ENCODE measurements at regions not wholly inside any gene's neighbourhood (a gene's known extent, or its start where the extent isn't known, plus 50 kb on each side); places are given as distances from the start of the nearest gene placed in this dataset.

DNA sequence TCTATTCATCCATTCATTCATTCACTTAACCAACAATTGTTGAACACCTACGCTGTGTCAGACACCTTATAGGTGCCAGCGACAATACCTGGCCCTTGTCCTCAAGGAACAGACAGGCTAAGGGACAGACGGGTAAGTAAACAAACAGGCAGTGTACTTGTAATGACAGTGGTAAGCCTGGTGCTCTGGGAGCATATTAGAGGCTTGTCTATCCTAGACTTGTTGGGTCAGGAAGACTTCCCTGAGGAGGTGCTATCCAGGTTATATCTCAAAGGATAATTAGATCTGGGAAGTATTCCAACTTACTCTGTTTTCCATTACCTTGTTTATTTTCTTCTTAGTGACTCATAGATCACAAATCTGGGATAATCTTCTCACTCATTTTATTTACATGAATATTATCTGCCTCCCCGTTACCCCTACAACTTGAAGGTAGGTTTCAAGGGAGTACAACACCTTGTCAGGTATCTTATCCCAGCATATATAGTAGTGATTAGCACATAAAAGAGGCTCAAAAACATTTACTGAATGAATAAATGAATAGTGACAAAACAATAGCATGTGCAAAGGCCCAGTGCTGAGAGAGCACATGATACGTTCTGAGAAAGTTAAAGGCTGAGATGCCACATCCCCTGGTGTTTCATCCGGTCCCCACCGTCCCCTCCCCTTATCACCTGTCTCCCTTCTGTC is 75.3 kb upstream of the NCAM1 start:
- Mint-ChIP-seq H3K36me3 (ENCODE audit: low read depth) (no peaks in the 10 kb centered on the region), H3K4me3 (no peak overlapping the region), H3K27me3 (ENCODE audit: low read depth, poor library complexity) (peaks cover 8% of the 10 kb centered on the region), H3K9me3 (no peaks in the 10 kb centered on the region), H3K4me1 (peaks cover 15% of the 10 kb centered on the region), H3K27ac (peak overlapping the region; percentile 27)
- no peak for DNase-seq
- TF ChIP-seq, protein P1, sequence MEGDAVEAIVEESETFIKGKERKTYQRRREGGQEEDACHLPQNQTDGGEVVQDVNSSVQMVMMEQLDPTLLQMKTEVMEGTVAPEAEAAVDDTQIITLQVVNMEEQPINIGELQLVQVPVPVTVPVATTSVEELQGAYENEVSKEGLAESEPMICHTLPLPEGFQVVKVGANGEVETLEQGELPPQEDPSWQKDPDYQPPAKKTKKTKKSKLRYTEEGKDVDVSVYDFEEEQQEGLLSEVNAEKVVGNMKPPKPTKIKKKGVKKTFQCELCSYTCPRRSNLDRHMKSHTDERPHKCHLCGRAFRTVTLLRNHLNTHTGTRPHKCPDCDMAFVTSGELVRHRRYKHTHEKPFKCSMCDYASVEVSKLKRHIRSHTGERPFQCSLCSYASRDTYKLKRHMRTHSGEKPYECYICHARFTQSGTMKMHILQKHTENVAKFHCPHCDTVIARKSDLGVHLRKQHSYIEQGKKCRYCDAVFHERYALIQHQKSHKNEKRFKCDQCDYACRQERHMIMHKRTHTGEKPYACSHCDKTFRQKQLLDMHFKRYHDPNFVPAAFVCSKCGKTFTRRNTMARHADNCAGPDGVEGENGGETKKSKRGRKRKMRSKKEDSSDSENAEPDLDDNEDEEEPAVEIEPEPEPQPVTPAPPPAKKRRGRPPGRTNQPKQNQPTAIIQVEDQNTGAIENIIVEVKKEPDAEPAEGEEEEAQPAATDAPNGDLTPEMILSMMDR (IDR thresholded peaks at IDR 0.05): no peak

DNA sequence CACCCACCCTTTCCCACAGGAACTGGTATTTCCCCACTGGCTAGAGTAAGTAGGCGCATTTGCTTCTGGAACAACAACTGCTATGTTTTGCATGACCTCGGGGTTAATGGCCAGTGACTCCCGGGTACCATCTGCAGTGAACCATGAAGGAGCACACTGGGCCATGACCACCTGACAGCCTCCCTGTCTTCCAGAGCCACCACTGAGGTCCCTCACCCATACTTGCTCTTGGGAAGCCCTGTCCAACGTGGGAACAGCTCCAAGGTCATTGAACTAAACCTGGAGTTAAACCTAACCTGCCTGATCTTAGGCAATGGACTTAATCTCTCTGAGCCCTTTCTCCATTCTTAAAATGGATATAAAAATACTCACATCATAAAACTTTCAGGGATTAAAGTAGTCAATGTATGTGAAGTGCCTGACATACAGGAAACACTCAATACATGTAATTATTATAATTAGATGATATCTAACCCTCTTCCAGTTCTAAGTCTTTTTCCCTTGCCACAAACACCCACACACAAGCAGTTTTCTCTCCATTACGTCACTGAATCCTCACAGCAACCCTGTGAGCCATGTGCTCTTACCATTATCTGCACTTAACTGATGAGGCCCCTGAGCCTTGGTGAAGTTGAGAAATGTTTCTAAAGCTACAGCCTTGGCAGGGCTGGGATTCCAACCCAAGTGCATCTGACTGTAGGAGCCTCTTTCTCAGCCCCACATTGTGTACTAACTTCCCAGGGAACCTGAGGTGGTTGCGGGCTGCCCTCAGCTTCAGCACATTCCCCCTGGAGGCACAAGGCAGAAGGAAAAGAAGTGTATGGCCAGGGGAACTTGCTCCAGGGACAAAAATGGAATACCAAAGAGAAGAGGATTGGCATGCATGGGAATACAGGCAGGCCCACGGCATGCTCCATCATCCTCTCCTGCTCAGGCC is 74.5 kb upstream of the NCAM1 start:
- Mint-ChIP-seq H3K27me3 (ENCODE audit: low read depth, poor library complexity) (peaks cover under 1% of the 10 kb centered on the region), H3K9me3 (no peaks in the 10 kb centered on the region), H3K4me3 (no peak overlapping the region), H3K4me1 (peaks cover 22% of the 10 kb centered on the region), H3K36me3 (ENCODE audit: low read depth) (no peaks in the 10 kb centered on the region), H3K27ac (peak overlapping the region; percentile 27)
- peak; percentile 36 for DNase-seq
- TF ChIP-seq, protein P1 (IDR thresholded peaks at IDR 0.05): no peak

DNA sequence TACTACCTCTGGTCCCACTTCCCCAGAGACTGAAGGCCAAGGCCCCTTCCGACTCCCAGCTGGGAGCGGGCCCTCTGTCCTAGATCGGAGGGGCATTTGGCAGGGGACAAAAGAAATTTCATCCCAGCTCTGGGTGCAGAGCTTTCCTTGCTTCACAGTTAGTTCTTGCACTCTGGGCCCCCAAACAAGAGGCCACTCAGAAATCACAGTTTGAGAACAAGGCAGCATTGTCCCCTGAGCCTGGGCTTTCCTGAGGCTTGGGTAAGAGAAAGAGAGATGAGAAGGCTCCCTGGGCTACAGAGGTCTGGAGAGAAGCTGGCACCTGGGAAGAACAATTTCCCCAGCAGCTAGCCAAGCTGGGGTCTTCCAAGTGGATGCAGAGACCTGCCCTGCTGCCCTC is 71.8 kb upstream of the NCAM1 start:
- H3K9me3 Mint-ChIP-seq: no peaks in the 10 kb centered on the region
- H3K4me3 Mint-ChIP-seq: no peak overlapping the region
- H3K36me3 Mint-ChIP-seq (ENCODE audit: low read depth): no peaks in the 10 kb centered on the region
- TF ChIP-seq, protein P1 (IDR thresholded peaks at IDR 0.05): no peak
- peaks cover 49% of the 10 kb centered on the region for H3K4me1 Mint-ChIP-seq
- H3K27me3 Mint-ChIP-seq (ENCODE audit: low read depth, poor library complexity): peaks cover 4% of the 10 kb centered on the region
- no peak overlapping the region for H3K27ac Mint-ChIP-seq
- DNase-seq: no peak

DNA sequence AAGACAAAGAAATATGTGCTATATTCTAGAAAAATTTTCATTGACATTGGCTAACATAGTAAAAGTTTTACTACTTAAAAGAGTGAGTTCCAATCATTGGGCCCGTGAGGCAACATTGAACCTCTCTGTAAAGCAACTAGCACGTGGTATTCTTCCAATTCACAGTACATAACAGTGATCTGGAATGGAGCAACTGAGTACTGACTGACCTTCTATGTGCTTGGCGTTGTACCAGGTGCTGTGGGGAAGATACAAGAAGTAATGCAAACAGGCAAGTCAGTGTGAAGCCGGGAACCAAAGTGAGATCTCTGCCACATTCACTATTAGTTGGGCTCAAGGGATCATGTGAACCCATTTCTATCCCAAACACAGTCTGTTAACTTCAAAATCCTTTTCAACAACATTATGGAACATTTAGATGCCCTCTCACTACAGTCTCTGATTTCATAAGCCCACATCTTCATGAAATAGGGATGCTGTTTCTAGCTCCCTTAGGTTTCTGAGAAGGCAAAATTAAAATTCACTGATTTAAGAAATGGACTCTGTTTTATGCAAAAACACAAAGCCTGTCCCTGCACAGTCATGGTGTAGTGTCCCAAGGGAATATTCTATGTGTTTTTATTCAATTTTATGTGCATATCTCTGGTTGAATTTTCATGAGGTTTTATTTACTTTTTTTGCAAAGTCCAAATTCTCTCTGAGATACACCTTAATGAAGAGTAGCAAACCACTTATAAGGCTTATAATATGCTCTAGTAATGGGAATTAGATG is 61.8 kb upstream of the NCAM1 start:
- Mint-ChIP-seq H3K36me3 (ENCODE audit: low read depth) (no peaks in the 10 kb centered on the region), H3K4me3 (no peak overlapping the region), H3K27ac (no peak overlapping the region), H3K4me1 (peaks cover 42% of the 10 kb centered on the region), H3K27me3 (ENCODE audit: low read depth, poor library complexity) (peaks cover 18% of the 10 kb centered on the region), H3K9me3 (peaks cover 9% of the 10 kb centered on the region)
- DNase-seq: no peak
- TF ChIP-seq, protein P1 (IDR thresholded peaks at IDR 0.05): no peak

DNA sequence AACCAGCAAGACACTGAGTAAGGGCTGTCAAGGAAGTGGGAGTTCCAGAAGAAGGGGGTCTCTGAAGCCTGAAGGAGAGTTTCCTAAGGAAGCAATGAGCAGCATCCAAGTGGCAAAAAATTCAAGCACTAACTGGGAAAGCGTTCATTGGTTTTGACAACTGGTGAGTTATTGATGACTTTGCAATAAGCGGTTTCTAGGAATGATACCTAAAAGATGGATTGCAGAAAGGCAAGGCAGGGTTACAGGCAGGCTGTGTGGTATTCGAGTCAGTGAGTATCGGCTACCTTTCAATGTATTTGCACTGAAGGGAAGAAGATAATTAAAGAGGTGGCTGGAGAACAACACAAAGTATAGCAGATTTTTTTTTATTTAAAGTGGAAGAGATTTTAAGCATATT is 59.3 kb upstream of the NCAM1 start:
- no peak overlapping the region for H3K4me3 Mint-ChIP-seq
- TF ChIP-seq, protein P1 (IDR thresholded peaks at IDR 0.05): no peak
- H3K27me3 Mint-ChIP-seq (ENCODE audit: low read depth, poor library complexity): peaks cover 12% of the 10 kb centered on the region
- no peak overlapping the region for H3K27ac Mint-ChIP-seq
- H3K9me3 Mint-ChIP-seq: peaks cover 9% of the 10 kb centered on the region
- H3K36me3 Mint-ChIP-seq (ENCODE audit: low read depth): no peaks in the 10 kb centered on the region
- H3K4me1 Mint-ChIP-seq: peaks cover 32% of the 10 kb centered on the region
- no peak for DNase-seq

Data from nephron progenitor cell (in vitro differentiated cells).